ENCODE measurements at regions not wholly inside any gene's neighbourhood (a gene's known extent, or its start where the extent isn't known, plus 50 kb on each side); places are given as distances from the start of the nearest gene placed in this dataset.
A peak's percentile ranks its signal among the peaks of the same experiment; 100 is the strongest.

DNA sequence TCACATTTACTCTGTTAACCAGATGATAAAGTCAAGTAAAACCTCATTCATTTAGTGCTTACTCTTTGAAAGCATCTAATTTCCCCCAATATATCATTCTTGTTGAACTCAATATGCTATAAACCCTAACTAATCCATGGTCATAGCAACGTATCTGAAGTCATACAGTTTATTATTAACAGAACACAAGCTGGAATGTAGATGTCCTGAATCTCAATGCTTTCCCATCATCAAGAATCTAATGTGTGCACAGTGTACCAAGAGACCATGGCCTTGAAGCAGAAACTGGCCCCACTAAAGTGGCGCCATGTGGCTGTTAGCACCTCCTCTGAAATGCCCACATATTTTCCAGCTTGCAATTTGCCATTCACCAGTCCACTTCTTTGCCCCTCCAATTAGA, 245.8 kb downstream of the SOX9 start:
- no peak for DNase-seq (ENCODE audit: low spot score)

GRCh38 chr17:72368191-72368590, 247.4 kb downstream of the SOX9 start:
- no peak for DNase-seq (ENCODE audit: low spot score)

DNA sequence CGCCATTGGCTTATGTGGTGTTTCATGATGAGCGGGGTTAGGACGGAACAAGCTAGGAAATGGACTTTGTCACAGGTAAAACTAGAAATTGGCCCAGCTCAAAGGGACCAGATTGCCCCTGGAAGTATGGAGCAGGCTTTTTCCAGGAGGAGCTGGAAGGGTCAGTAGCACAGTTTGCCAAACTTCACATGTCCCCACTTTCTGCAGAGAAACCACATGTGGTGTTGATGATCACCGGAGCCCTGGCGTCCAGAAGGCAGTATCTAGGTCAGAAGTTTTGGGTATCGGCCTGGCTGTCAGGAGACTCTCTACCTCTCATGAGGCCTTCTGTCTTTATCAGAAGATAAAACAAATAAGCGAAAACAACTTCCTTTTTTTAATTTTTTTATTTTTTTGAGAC, 248.5 kb downstream of the SOX9 start:
- DNase-seq (ENCODE audit: low spot score) = no peak

- DNase-seq (ENCODE audit: low spot score) = peak; percentile 62
Observed at GRCh38 chr17:72370819-72371218, 250.0 kb downstream of the SOX9 start.

GRCh38 chr17:72372185-72372584, 251.4 kb downstream of the SOX9 start:
- DNase-seq (ENCODE audit: low spot score) = no peak

DNA sequence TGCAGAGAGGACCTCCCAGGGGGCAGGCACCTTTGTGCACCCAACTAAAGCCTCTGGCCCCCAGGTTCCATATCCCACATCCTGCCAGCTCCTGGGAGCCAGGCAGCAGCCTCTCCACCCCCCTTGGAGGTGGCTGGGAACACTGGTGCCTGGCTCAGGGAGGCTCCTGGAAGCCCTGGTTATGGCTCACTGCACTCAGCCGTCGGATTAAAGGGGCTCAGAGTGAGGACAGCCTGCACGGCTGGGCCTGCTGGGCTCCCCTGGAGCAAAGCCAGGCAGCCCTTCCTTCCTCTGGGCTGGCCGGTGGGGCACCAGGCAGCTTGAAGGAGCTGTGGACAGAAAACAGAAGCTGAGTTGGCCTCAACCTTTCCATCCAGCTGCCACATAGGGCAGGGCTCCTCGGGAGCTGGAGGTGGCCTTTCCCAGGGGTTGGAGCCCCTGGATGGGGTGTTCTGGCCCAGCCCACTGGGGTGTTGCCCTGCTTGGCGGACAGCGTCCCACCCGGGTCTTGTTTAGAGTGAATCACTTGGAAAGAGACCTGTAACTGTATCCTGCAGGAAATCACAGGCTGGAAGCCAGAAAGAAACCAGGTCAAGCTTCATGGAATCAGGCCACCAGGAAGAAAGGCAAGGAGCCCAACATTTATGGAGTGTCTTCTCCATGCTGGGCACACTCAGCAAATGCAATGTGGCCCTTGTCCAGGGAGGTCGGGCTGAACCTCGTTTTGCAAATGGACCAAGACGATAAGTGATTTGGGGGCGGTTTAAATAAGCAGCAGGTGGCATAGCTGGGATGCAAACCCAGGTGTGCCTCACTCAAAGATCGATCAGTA, 253.3 kb downstream of the SOX9 start:
- DNase-seq (ENCODE audit: low spot score) = no peak

GRCh38 chr17:72376526-72377345, 255.9 kb downstream of the SOX9 start:
- no peak for DNase-seq (ENCODE audit: low spot score)

DNA sequence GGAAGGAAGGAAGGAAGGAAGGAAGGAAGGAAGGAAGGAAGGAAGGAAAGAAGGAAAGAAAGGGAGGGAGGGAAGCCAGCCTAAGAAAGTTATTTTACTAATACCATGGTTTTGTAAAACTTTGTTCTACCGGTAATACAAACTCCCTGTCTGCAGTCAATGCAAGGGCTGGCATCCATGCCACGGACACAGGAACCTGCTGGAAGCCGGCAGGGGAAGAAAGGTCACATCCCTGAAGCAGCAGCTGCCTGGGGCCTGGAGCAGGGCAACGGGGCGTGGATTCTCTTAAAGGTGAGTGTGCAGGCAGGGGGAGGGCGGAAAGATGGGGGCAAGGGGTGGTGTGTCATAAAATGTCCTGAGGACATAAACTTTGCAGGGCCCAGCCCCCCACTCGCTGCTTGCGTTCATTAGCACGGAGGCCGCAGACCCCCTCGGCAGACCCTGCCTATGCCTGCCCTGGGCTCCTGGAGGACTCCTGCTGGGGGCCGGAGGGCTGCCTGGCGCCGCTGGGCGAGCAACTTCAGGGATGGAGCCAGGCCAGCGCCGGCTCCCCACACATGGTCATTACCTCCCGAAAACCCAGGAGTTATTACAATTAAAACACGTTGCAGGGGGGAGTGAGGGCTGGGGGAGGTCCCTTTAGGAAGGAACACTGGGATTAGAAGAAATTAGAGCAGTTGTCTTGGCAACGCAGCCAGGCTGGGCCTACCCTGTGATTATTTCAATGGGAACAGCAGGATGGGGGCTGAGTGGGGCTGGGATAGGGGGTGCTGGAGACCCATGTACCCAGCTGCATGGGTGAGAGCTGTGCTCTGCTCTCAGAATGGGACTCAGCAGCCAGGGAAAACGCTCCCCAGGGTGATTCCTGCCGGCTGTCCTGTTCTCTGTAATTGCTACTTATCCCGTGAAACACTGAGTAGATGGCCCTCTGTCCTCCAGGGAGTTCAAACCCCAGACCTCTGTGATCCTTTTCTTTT, 257.9 kb downstream of the SOX9 start:
- DNase-seq (ENCODE audit: low spot score) = no peak

- no peak for DNase-seq (ENCODE audit: low spot score)
Observed at GRCh38 chr17:72379516-72379915, 258.7 kb downstream of the SOX9 start.

- DNase-seq (ENCODE audit: low spot score) = no peak
Observed at GRCh38 chr17:72380120-72380519, 259.3 kb downstream of the SOX9 start.

DNA sequence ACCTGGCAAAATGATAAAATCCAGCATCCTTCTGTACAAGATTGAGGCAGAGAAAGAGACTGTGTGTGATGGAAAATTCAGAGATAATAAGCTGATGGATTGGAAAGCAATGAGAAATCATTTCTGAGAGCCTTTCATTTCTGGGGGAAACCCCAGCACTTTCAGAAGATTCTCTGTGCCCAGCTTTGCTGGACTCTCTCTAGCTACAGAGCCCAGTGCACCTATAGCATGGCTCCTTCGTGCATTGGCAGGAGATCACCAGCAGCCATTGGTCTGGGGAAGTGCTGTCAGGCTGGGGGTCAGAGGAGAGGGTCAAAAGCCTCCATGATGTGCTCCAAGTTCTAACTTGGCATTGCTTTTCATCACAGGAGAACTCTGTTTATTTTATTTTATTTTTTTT, 259.9 kb downstream of the SOX9 start:
- DNase-seq (ENCODE audit: low spot score) = no peak

DNA sequence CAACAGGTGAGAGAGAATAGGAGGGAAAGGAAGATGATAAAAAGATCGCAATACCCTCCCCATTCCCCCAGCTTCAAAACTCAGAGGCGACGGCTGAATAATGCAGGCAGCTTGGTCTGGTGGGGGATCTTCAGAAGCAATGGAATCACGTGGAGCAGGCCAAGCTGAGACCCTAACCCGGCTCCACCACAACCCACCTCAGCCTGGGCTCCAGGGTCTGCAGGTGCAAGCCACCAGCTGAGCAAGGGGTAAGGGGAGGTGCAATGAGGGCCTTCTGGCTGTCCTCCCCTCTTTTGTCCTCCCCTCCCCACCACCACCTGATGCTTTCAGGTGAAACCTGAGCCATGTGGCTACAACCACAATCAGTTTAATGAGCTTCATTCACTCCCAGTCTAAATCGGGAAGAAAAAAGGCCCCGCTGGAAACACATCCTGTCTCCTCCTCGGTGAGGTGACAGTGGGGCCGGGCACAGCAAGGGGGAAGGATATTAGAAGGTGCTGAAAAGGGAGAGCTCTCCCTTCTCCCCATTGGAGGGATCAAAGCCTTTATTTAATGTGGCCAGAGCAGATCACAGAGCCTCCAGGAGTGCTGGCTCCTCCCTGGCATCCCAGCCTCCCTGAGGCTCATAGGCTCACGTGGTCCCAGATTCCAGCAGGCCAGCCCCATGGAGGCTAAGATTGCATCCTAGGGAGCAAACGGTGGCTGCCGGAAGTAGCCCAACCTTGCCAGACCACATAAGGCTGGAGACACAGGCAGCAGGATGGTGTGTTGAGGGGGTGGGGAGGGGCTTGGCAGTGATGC, 261.0 kb downstream of the SOX9 start:
- peak; percentile 80 for DNase-seq (ENCODE audit: low spot score)

DNA sequence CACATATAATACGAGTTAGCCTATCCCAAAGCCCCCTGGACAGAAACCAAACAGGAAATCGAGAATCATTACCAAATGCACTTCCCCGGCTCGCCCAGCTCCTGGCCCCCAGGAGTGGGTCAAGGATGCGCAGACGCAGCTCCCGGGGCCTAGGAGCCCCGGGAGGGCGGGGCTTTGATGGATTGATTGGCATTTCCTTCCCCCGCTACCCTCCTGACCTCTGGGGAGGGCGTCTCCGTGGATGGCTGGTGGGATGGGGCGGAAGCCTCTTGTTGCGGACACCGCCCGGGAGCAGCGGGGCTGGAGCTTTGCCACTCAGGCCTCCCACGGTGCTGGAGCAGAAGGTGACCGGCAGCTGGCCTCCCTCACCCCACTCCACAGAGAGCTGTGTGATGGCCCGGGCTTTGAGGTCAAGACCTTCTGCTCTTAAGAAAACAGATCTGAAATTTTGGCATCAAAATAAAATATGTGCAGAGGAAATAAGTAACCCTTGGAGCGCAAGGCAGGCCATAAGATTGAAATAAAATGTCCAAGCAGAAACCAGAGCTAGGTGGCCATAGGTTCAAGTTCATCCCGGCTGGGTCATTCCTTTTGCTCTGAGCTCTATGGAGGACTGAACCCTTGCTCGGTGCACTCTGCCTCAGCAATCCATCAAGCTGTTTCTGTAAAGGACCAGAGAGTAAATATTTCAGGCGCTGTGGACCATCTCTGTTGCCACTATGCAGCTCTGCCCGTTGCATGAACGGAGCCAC, 262.3 kb downstream of the SOX9 start:
- DNase-seq (ENCODE audit: low spot score) = no peak

DNA sequence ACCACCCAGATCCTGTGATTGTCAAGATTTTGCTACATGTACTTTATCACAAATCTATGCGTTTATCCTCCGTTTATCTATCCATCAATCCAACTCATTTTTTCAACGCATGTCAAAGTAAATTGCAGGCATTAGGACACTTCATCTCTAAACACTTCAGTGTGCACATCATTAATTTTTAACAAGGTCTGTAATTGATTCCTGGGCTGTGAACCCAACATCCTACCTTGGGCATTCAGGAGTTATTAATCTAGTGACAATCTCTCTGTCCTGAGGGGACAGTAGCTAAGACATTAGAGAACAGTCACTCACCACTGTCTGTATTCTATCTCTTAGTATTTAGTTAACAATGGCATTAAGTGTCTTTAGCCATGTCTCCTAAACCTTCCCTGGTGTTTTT, 264.7 kb downstream of the SOX9 start:
- no peak for DNase-seq (ENCODE audit: low spot score)

- peak; percentile 68 for DNase-seq (ENCODE audit: low spot score)
Observed at GRCh38 chr17:72386173-72386572, 265.4 kb downstream of the SOX9 start.

- peak; percentile 53 for DNase-seq (ENCODE audit: low spot score)
Observed at GRCh38 chr17:72386619-72387237, 265.9 kb downstream of the SOX9 start.

- DNase-seq (ENCODE audit: low spot score) = peak; percentile 95
Observed at GRCh38 chr17:72387487-72387886, 266.7 kb downstream of the SOX9 start.

- no peak for DNase-seq (ENCODE audit: low spot score)
Observed at GRCh38 chr17:72387969-72388368, 267.1 kb downstream of the SOX9 start.

DNA sequence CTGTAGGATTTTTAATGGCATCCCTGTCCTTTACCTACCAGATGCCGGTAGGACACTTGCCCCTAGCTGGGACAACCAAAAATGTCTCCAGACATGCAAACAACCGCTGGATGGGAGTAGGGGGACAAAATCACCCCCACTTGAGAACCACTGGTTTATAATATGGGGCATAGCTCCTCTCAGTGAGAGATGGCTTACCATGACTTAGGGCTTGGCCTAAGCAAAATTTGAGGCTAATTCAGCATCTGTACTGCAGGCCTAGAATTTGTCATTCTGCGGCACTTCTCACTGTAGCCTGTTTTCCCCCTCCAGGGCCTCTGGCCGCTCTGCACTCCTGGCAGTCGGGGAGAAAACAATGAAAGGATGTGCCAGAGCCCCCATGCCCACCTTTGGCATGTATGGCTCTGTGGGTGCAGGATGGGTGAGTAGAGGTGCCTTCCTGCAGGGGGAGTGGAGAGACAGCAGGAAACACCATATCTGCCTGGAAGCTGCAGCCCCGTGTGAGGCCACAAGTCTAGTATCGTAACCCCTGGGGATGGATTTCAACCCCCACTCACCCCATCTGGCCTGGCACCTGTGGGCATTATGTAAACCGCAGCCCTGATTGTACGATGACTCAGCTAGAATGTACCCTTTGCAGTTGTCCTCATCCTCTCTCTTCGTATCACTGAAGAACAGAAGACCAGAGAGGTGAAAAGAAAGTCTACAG, 268.1 kb downstream of the SOX9 start:
- DNase-seq (ENCODE audit: low spot score) = peak; percentile 98

All from A172 (cell line).